IMR-90 (cell line): ENCODE measurements at regions not wholly inside any gene's neighbourhood (a gene's known extent, or its start where the extent isn't known, plus 50 kb on each side); places are given as distances from the start of the nearest gene placed in this dataset.

Source experiments
- ATAC-seq: fragments of 200-7000 bp; cut with Tn5 transposase; 2 replicates; pipeline ENCODE4 v1.9.1; 2020; ENCODE audit warnings: low read depth, mild to moderate bottlenecking, moderate library complexity
- BruUV-seq: library from RNA; stranded (reverse); fragments of 400-500 nt; replicated peaks from 2 replicates; lab custom pipeline; 2021; lab: Mats Ljungman, UMichigan
- CTCF ChIA-PET: fragments of 300-600 bp; formaldehyde crosslinking; extraction: SDS; loops from one replicate; lab custom pipeline; 2021; ENCODE audit warnings: antibody characterized with exemption; lab: Yijun Ruan, JAX
- POLR2A ChIA-PET: fragments of 300-600 bp; sonication (Branson Sonifier 250); formaldehyde crosslinking; loops from one replicate; lab custom pipeline; 2022; ENCODE audit warnings: antibody characterized with exemption; ENCODE audit not compliant: unreplicated experiment; lab: Charles Lee
- DNase-seq: peaks from one replicate; pipeline ENCODE4 v3.0.0; 2013
- H2AFZ ChIP-seq: replicated peaks from 2 replicates; pipeline ENCODE3; 2013; ENCODE audit warnings: low read length, mild to moderate bottlenecking; ENCODE audit not compliant: poor library complexity
- H2AK5ac ChIP-seq: 2 replicates; pipeline ENCODE4 v1.6.1; 2013; ENCODE audit warnings: low read depth, low read length, inconsistent platforms
- H2AK9ac ChIP-seq: replicated peaks from 2 replicates; pipeline ENCODE3; 2013; ENCODE audit warnings: mild to moderate bottlenecking, low read depth, low read length, moderate library complexity; ENCODE audit not compliant: poor library complexity
- H2BK120ac ChIP-seq: 2 replicates; pipeline ENCODE4 v1.6.1; 2013; ENCODE audit warnings: low read depth, low read length, inconsistent platforms
- H2BK15ac ChIP-seq: 3 replicates; pipeline ENCODE4 v1.6.1; 2013; ENCODE audit warnings: low read depth, low read length, inconsistent platforms
- H2BK20ac ChIP-seq: 2 replicates; pipeline ENCODE4 v1.6.1; 2013; ENCODE audit warnings: low read depth, mild to moderate bottlenecking, inconsistent platforms, low read length, moderate library complexity
- H2BK5ac ChIP-seq: 2 replicates; pipeline ENCODE4 v1.6.1; 2013; ENCODE audit warnings: mild to moderate bottlenecking, low read depth, low read length, inconsistent platforms; ENCODE audit not compliant: poor library complexity, severe bottlenecking
- H3K14ac ChIP-seq: replicated peaks from 2 replicates; pipeline ENCODE4 v1.6.1; 2013; ENCODE audit warnings: low read depth, low read length, inconsistent platforms
- H3K18ac ChIP-seq: 2 replicates; pipeline ENCODE4 v1.6.1; 2013; ENCODE audit warnings: low read depth, low read length, control low read depth
- H3K23ac ChIP-seq: 2 replicates; pipeline ENCODE4 v1.6.1; 2013; ENCODE audit warnings: low read depth, low read length, inconsistent platforms
- H3K27ac ChIP-seq: 2 replicates; pipeline ENCODE4 v1.5.1; 2013; ENCODE audit warnings: mild to moderate bottlenecking, control low read depth, low read length; ENCODE audit not compliant: insufficient read depth
- H3K27me3 ChIP-seq: 2 replicates; pipeline ENCODE4 v1.6.1; 2013; ENCODE audit warnings: low read length; ENCODE audit not compliant: control insufficient read depth, insufficient read depth
- H3K36me3 ChIP-seq: 2 replicates; pipeline ENCODE4 v1.6.1; 2013; ENCODE audit warnings: low read length, mixed read lengths; ENCODE audit not compliant: control insufficient read depth, insufficient read depth
- H3K4ac ChIP-seq: 2 replicates; pipeline ENCODE4 v1.6.1; 2013; ENCODE audit warnings: low read depth, low read length, inconsistent platforms
- H3K4me1 ChIP-seq: 2 replicates; pipeline ENCODE4 v1.6.1; 2013; ENCODE audit warnings: low read length, mixed read lengths; ENCODE audit not compliant: control insufficient read depth, insufficient read depth
- H3K4me2 ChIP-seq: 2 replicates; pipeline ENCODE4 v1.6.1; 2013; ENCODE audit warnings: low read depth, mild to moderate bottlenecking, control low read depth, low read length, moderate library complexity
- H3K4me3 ChIP-seq: 2 replicates; pipeline ENCODE4 v1.5.1; 2013; ENCODE audit warnings: low read depth, mild to moderate bottlenecking, control low read depth, low read length, moderate library complexity; ENCODE audit not compliant: insufficient read depth
- H3K56ac ChIP-seq: 2 replicates; pipeline ENCODE4 v1.6.1; 2013; ENCODE audit warnings: low read length, inconsistent platforms; ENCODE audit not compliant: insufficient read depth; ENCODE audit errors: extremely low read depth
- H3K79me1 ChIP-seq, 2 experiments: 2 replicates each; pipeline ENCODE4 v1.6.1; 2013; ENCODE audit warnings: low read length in 2 of 2, inconsistent platforms in 1 of 2, low read depth in 1 of 2
- H3K9ac ChIP-seq: 2 replicates; pipeline ENCODE4 v1.6.1; 2013; ENCODE audit warnings: low read depth, low read length, control low read depth
- H3K9me1 ChIP-seq: 2 replicates; pipeline ENCODE4 v1.6.1; 2013; ENCODE audit warnings: low read length, inconsistent platforms; ENCODE audit not compliant: insufficient read depth
- H3K9me3 ChIP-seq: 2 replicates; pipeline ENCODE4 v1.6.1; 2013; ENCODE audit warnings: low read length; ENCODE audit not compliant: control insufficient read depth, insufficient read depth
- H4K20me1 ChIP-seq: 2 replicates; pipeline ENCODE4 v1.6.1; 2013; ENCODE audit warnings: low read length, inconsistent platforms; ENCODE audit not compliant: insufficient read depth
- H4K5ac ChIP-seq: 2 replicates; pipeline ENCODE4 v1.6.1; 2013; ENCODE audit warnings: mild to moderate bottlenecking, low read depth, low read length, control low read depth
- H4K8ac ChIP-seq, 2 experiments: 2 replicates each; pipeline ENCODE4 v1.6.1; 2013; ENCODE audit warnings: low read depth in 2 of 2, low read length in 2 of 2, control low read depth in 1 of 2, inconsistent platforms in 1 of 2
- H4K91ac ChIP-seq: 2 replicates; pipeline ENCODE4 v1.6.1; 2013; ENCODE audit warnings: low read depth, low read length, inconsistent platforms; ENCODE audit not compliant: insufficient read depth
- BHLHE40 ChIP-seq: fragments of 150-350 bp; IDR thresholded peaks from 2 replicates; pipeline ENCODE4 v1.6.1; 2016; ENCODE audit warnings: mild to moderate bottlenecking, low read depth, low read length
- CEBPB ChIP-seq: IDR thresholded peaks from 2 replicates; pipeline ENCODE4 v1.6.1; 2012; ENCODE audit warnings: low read depth, low read length, improper control_type of control experiment
- CHD1 ChIP-seq: IDR thresholded peaks from 2 replicates; pipeline ENCODE4 v1.6.1; 2012; ENCODE audit warnings: low read depth, low read length, improper control_type of control experiment
- CTCF ChIP-seq: conservative IDR thresholded peaks from 2 replicates; pipeline ENCODE4 v1.5.1; 2012; ENCODE audit warnings: mild to moderate bottlenecking, low read depth, low read length, improper control_type of control experiment
- ELK1 ChIP-seq: fragments of 150-350 bp; IDR thresholded peaks from 2 replicates; pipeline ENCODE4 v1.6.1; 2016; ENCODE audit warnings: low read depth, mild to moderate bottlenecking, low read length, moderate library complexity, borderline replicate concordance
- FOS ChIP-seq: fragments of 150-350 bp; IDR thresholded peaks from 2 replicates; pipeline ENCODE4 v1.6.1; 2016; ENCODE audit warnings: low read depth, low read length
- MAFK ChIP-seq: IDR thresholded peaks from 2 replicates; pipeline ENCODE4 v1.6.1; 2012; ENCODE audit warnings: low read depth, low read length, improper control_type of control experiment
- MAZ ChIP-seq: IDR thresholded peaks from 2 replicates; pipeline ENCODE4 v1.6.1; 2012; ENCODE audit warnings: low read depth, mild to moderate bottlenecking, low read length, improper control_type of control experiment, moderate library complexity, borderline replicate concordance
- MXI1 ChIP-seq: IDR thresholded peaks from 2 replicates; pipeline ENCODE4 v1.6.1; 2012; ENCODE audit warnings: low read depth, mild to moderate bottlenecking, low read length, moderate library complexity, borderline replicate concordance
- NFE2L2 ChIP-seq: fragments of 150-350 bp; IDR thresholded peaks from 2 replicates; pipeline ENCODE4 v1.6.1; 2016; ENCODE audit warnings: low read depth, mild to moderate bottlenecking, low read length
- POLR2A ChIP-seq: IDR thresholded peaks from 2 replicates; pipeline ENCODE4 v1.6.1; 2012; ENCODE audit warnings: mild to moderate bottlenecking, low read depth, low read length
- RAD21 ChIP-seq: IDR thresholded peaks from 2 replicates; pipeline ENCODE4 v1.6.1; 2012; ENCODE audit warnings: low read length, improper control_type of control experiment
- RCOR1 ChIP-seq: IDR thresholded peaks from 2 replicates; pipeline ENCODE4 v1.6.1; 2012; ENCODE audit warnings: mild to moderate bottlenecking, low read length, improper control_type of control experiment; ENCODE audit not compliant: insufficient replicate concordance
- RFX5 ChIP-seq: IDR thresholded peaks from 2 replicates; pipeline ENCODE4 v1.8.0; 2012; ENCODE audit warnings: low read depth, mild to moderate bottlenecking, low read length, moderate library complexity
- SMC3 ChIP-seq: fragments of 150-350 bp; IDR thresholded peaks from 2 replicates; pipeline ENCODE4 v1.6.1; 2016; ENCODE audit warnings: low read depth, mild to moderate bottlenecking, antibody characterized with exemption, low read length, moderate library complexity
- USF2 ChIP-seq: fragments of 150-350 bp; IDR thresholded peaks from 2 replicates; pipeline ENCODE4 v1.6.1; 2017; ENCODE audit warnings: mild to moderate bottlenecking, antibody characterized with exemption, low read length, low read depth
- WGBS, 2 experiments: methylation state at CpG; one replicate each; pipeline versions ENCODE4 v1.1.5 to v1.1.7; 2013; ENCODE audit warnings: missing lambda C conversion rate in 2 of 2; ENCODE audit not compliant: insufficient read length in 1 of 2; ENCODE audit errors: extremely low coverage in 2 of 2; 5-methylcytosine and 5-hydroxymethylcytosine counted together
- dilution Hi-C: fragments of 300-500 bp; cut with HindIII; formaldehyde crosslinking; loops from one replicate; pipeline ENCODE4 v1.14.3; 2018; ENCODE audit warnings: low sequenced_read_pairs; ENCODE audit not compliant: unreplicated experiment
- in situ Hi-C: fragments of 300-500 bp; cut with MboI; formaldehyde crosslinking; loops from 3 replicates; pipeline ENCODE4 v1.14.3; 2019; ENCODE audit warnings: low sequenced_read_pairs, inconsistent platforms, mixed read lengths
- intact Hi-C: fragments of 100-400 bp; cut with micrococcal nuclease; formaldehyde crosslinking; loops from 2 replicates; pipeline ENCODE4 v1.10.0; 2022

GRCh38 chr6:154629127-154629526 lies 104.1 kb upstream of the SCAF8 start:
- Histone ChIP-seq H4K20me1 (no peaks in the 10 kb centered on the region), H3K4me3 (no peak overlapping the region), H2AFZ (no peak overlapping the region), H2BK5ac (no peak overlapping the region), H3K9me1 (no peaks in the 10 kb centered on the region), H3K4ac (no peak overlapping the region), H3K4me1 (no peaks in the 10 kb centered on the region), H2AK5ac (no peak overlapping the region), H3K23ac (no peak overlapping the region), H3K27ac (no peak overlapping the region), H3K79me1 (no peaks in the 10 kb centered on the region), H3K4me2 (no peak overlapping the region), H2BK20ac (no peak overlapping the region), H3K36me3 (no peaks in the 10 kb centered on the region), H3K56ac (no peak overlapping the region), H3K18ac (no peak overlapping the region), H3K9me3 (peaks cover 4% of the 10 kb centered on the region), H4K91ac (no peak overlapping the region), H2BK120ac (no peak overlapping the region), H3K27me3 (peaks cover 3% of the 10 kb centered on the region), H3K9ac (no peak overlapping the region), H4K8ac (no peak overlapping the region), H2BK15ac (no peak overlapping the region), H3K14ac (no peak overlapping the region), H2AK9ac (no peak overlapping the region), H4K5ac (no peak overlapping the region)
- dilution Hi-C loops (no loop called here), intact Hi-C loops (no loop called here), in situ Hi-C loops (no loop called here)
- ATAC-seq (no peak), DNase-seq (no peak)
- BruUV-seq: no TSS peak
- no CpG with 5 or more reads among the region's 1 CpG for WGBS, 2 experiments
- no peak for TF ChIP-seq BHLHE40
- no peak for TF ChIP-seq MAFK
- no peak for TF ChIP-seq CTCF
- no peak for TF ChIP-seq POLR2A
- no peak for TF ChIP-seq NFE2L2
- TF ChIP-seq USF2: no peak
- no peak for TF ChIP-seq CHD1
- TF ChIP-seq MAZ: no peak
- no peak for TF ChIP-seq SMC3
- no peak for TF ChIP-seq MXI1
- TF ChIP-seq RAD21: no peak
- no peak for TF ChIP-seq FOS
- TF ChIP-seq ELK1: no peak
- no peak for TF ChIP-seq RCOR1
- TF ChIP-seq CEBPB: no peak
- TF ChIP-seq RFX5: no peak
- POLR2A ChIA-PET: no interaction called here
- CTCF ChIA-PET: interaction anchor here (0.6 to 1.0 kb wide), 2 partner anchors 11 to 264 kb away, joined by 5 read pairs; no protein-coding TSS in a partner anchor
